Calu3 (cell line): ENCODE measurements at regions not wholly inside any gene's neighbourhood (a gene's known extent, or its start where the extent isn't known, plus 50 kb on each side); places are given as distances from the start of the nearest gene placed in this dataset.
A peak's percentile ranks its signal among the peaks of the same experiment; 100 is the strongest.

Experiments used
- BruUV-seq: library from RNA; stranded (reverse); fragments of 400-500 nt; replicated peaks from 2 replicates; lab custom pipeline; 2021; lab: Mats Ljungman, UMichigan
- CTCF ChIA-PET: fragments of 300-600 bp; sonication (Branson Sonifier 250); formaldehyde crosslinking; loops from one replicate; lab custom pipeline; 2022; ENCODE audit warnings: antibody characterized with exemption; lab: Charles Lee
- DNase-seq: peaks from one replicate; pipeline ENCODE4 v3.0.0; 2022
- H3K27ac Mint-ChIP-seq: one replicate; pipeline ENCODE4 v1.8.0; 2022; ENCODE audit warnings: mixed read lengths; ENCODE audit not compliant: unreplicated experiment
- H3K27me3 Mint-ChIP-seq: one replicate; pipeline ENCODE4 v1.8.0; 2022; ENCODE audit warnings: mixed read lengths; ENCODE audit not compliant: unreplicated experiment
- H3K36me3 Mint-ChIP-seq: one replicate; pipeline ENCODE4 v1.8.0; 2022; ENCODE audit warnings: mild to moderate bottlenecking, moderate library complexity, mixed read lengths; ENCODE audit not compliant: insufficient read depth, unreplicated experiment
- H3K4me1 Mint-ChIP-seq: one replicate; pipeline ENCODE4 v1.8.0; 2022; ENCODE audit warnings: mild to moderate bottlenecking, low read depth, mixed read lengths; ENCODE audit not compliant: unreplicated experiment
- H3K4me3 Mint-ChIP-seq: one replicate; pipeline ENCODE4 v1.8.0; 2022; ENCODE audit warnings: mild to moderate bottlenecking, low read depth, moderate library complexity, mixed read lengths; ENCODE audit not compliant: unreplicated experiment
- H3K9me3 Mint-ChIP-seq: one replicate; pipeline ENCODE4 v1.8.0; 2022; ENCODE audit warnings: low read depth, mixed read lengths; ENCODE audit not compliant: unreplicated experiment
- CTCF ChIP-seq: fragments of 200-600 bp; IDR thresholded peaks from one replicate; pipeline ENCODE4 v1.8.0; 2022; ENCODE audit warnings: antibody characterized with exemption; ENCODE audit not compliant: unreplicated experiment
- intact Hi-C: fragments of 100-400 bp; cut with micrococcal nuclease; formaldehyde crosslinking; loops from one replicate; pipeline ENCODE4 v1.10.0; 2022; ENCODE audit not compliant: unreplicated experiment

GRCh38 chr13:63435667-63436324 is 2020.1 kb upstream of the PCDH20 start:
- no peak for TF ChIP-seq CTCF
- Mint-ChIP-seq H3K27me3 (no peaks in the 10 kb centered on the region), H3K4me1 (no peaks in the 10 kb centered on the region), H3K27ac (no peak overlapping the region), H3K4me3 (no peak overlapping the region), H3K9me3 (no peaks in the 10 kb centered on the region), H3K36me3 (no peaks in the 10 kb centered on the region)
- intact Hi-C loops = no loop called here
- CTCF ChIA-PET = no interaction called here
- no TSS peak for BruUV-seq
- peak; percentile 0 for DNase-seq

- no peak for DNase-seq
- CTCF ChIA-PET = no interaction called here
- no TSS peak for BruUV-seq
- no peak for TF ChIP-seq CTCF
- Mint-ChIP-seq H3K9me3 (no peaks in the 10 kb centered on the region), H3K27ac (no peak overlapping the region), H3K4me3 (no peak overlapping the region), H3K36me3 (no peaks in the 10 kb centered on the region), H3K4me1 (no peaks in the 10 kb centered on the region), H3K27me3 (no peaks in the 10 kb centered on the region)
- intact Hi-C loops = no loop called here
Measured at GRCh38 chr13:63433546-63434150, 2018.0 kb upstream of the PCDH20 start.

GRCh38 chr13:63427170-63427569 is 2011.5 kb upstream of the PCDH20 start:
- no peak for TF ChIP-seq CTCF
- H3K4me1 Mint-ChIP-seq = no peaks in the 10 kb centered on the region
- H3K9me3 Mint-ChIP-seq = no peaks in the 10 kb centered on the region
- H3K27ac Mint-ChIP-seq = no peak overlapping the region
- H3K4me3 Mint-ChIP-seq = no peak overlapping the region
- no TSS peak for BruUV-seq
- intact Hi-C loops = no loop called here
- DNase-seq = no peak
- no peaks in the 10 kb centered on the region for H3K36me3 Mint-ChIP-seq
- H3K27me3 Mint-ChIP-seq = no peaks in the 10 kb centered on the region
- CTCF ChIA-PET = no interaction called here

- Mint-ChIP-seq H3K4me3 (no peak overlapping the region), H3K36me3 (no peaks in the 10 kb centered on the region), H3K4me1 (no peaks in the 10 kb centered on the region), H3K27me3 (no peaks in the 10 kb centered on the region), H3K27ac (no peak overlapping the region), H3K9me3 (no peaks in the 10 kb centered on the region)
- no peak for TF ChIP-seq CTCF
- BruUV-seq = no TSS peak
- DNase-seq = no peak
- intact Hi-C loops = no loop called here
- CTCF ChIA-PET = no interaction called here
Measured at GRCh38 chr13:63425131-63425530, 2009.5 kb upstream of the PCDH20 start.
